ENCODE measurements at regions not wholly inside any gene's neighbourhood (a gene's known extent, or its start where the extent isn't known, plus 50 kb on each side); places are given as distances from the start of the nearest gene placed in this dataset.
A peak's percentile ranks its signal among the peaks of the same experiment; 100 is the strongest.

DNA sequence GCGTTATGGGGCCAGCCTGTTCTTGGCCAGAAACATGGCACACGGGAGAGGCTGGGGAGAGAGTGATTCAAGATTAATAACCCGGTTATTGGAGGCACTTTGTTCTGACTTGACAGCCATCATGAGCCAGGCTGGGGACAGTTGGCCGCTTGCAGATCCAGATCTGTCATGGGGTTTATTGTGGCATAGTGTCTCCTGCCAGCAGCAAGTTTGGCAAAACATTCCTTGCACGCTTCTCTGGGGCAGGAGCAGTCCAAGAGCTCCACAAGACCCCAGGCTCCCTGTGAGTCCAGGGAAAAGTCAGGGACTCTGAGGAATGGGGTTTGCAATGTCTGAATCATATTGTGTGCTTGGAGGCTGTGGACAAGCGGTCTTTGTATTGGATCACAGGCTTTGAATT, 270.4 kb downstream of the MIAT start:
- TF ChIP-seq, protein P1, sequence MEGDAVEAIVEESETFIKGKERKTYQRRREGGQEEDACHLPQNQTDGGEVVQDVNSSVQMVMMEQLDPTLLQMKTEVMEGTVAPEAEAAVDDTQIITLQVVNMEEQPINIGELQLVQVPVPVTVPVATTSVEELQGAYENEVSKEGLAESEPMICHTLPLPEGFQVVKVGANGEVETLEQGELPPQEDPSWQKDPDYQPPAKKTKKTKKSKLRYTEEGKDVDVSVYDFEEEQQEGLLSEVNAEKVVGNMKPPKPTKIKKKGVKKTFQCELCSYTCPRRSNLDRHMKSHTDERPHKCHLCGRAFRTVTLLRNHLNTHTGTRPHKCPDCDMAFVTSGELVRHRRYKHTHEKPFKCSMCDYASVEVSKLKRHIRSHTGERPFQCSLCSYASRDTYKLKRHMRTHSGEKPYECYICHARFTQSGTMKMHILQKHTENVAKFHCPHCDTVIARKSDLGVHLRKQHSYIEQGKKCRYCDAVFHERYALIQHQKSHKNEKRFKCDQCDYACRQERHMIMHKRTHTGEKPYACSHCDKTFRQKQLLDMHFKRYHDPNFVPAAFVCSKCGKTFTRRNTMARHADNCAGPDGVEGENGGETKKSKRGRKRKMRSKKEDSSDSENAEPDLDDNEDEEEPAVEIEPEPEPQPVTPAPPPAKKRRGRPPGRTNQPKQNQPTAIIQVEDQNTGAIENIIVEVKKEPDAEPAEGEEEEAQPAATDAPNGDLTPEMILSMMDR (IDR thresholded peaks at IDR 0.05) = no peak
- peak overlapping the region; percentile 39 to 64 for H3K27ac ChIP-seq

DNA sequence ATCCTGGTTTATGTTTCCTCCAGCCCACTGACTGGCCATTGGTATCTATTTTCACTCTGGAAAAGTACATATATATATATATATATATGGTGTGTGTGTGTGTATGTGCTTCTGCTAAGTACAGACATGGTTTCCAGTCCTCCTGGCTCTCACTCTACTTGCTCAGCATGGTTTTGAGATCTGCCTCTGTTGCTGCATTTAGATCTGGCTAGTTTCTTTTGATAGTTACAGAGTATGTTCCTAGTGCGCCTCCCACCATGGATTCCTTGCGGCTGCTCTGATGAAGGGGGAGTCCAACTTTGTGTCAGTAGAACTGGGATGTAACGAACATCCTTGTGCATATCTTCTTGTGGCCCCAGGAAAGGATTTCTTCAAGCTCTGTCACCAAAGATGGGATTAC, 274.1 kb downstream of the MIAT start:
- no peak overlapping the region for H3K27ac ChIP-seq

More for the DNA sequence above, 270.4 kb downstream of the MIAT start:
- Histone ChIP-seq H3K36me3 (no peaks in the 10 kb centered on the region), H3K4me3 (no peak overlapping the region), H3K9me3 (no peaks in the 10 kb centered on the region), H3K4me1 (peaks cover 0 to 4% of the 10 kb centered on the region in 2 donors), H3K27me3 (no peaks in the 10 kb centered on the region)
- no peak for DNase-seq (ENCODE audit: low spot score in 2 of 2)
- intact Hi-C loops (cut with DNase I) = no loop called here

GRCh38 chr22:26933105-26933590, 275.8 kb downstream of the MIAT start:
- H3K27ac ChIP-seq = no peak overlapping the region
- no peaks in the 10 kb centered on the region for H3K27me3 ChIP-seq
- no peaks in the 10 kb centered on the region for H3K9me3 ChIP-seq
- no peak overlapping the region for H3K4me3 ChIP-seq
- TF ChIP-seq, protein P1 (IDR thresholded peaks at IDR 0.05) = no peak
- no peaks in the 10 kb centered on the region for H3K4me1 ChIP-seq
- DNase-seq (ENCODE audit: low spot score in 2 of 2) = no peak
- intact Hi-C loops (cut with DNase I) = no loop called here
- H3K36me3 ChIP-seq = no peaks in the 10 kb centered on the region

More for the DNA sequence above, 274.1 kb downstream of the MIAT start:
- Histone ChIP-seq H3K9me3 (no peaks in the 10 kb centered on the region), H3K36me3 (no peaks in the 10 kb centered on the region), H3K4me1 (peaks cover 0 to 4% of the 10 kb centered on the region in 2 donors), H3K4me3 (no peak overlapping the region), H3K27me3 (no peaks in the 10 kb centered on the region)
- TF ChIP-seq, protein P1 (IDR thresholded peaks at IDR 0.05) = no peak
- intact Hi-C loops (cut with DNase I) = no loop called here
- DNase-seq (ENCODE audit: low spot score in 2 of 2) = no peak

GRCh38 chr22:26937213-26937612, 279.8 kb downstream of the MIAT start:
- TF ChIP-seq, protein P1 (IDR thresholded peaks at IDR 0.05) = no peak
- Histone ChIP-seq H3K27ac (no peak overlapping the region), H3K36me3 (no peaks in the 10 kb centered on the region), H3K27me3 (no peaks in the 10 kb centered on the region), H3K9me3 (no peaks in the 10 kb centered on the region), H3K4me1 (no peaks in the 10 kb centered on the region), H3K4me3 (no peak overlapping the region)
- intact Hi-C loops (cut with DNase I) = no loop called here
- DNase-seq (ENCODE audit: low spot score in 2 of 2) = no peak

- TF ChIP-seq, protein P1 (IDR thresholded peaks at IDR 0.05) = no peak
- no peaks in the 10 kb centered on the region for H3K27me3 ChIP-seq
- H3K36me3 ChIP-seq = no peaks in the 10 kb centered on the region
- H3K27ac ChIP-seq = no peak overlapping the region
- H3K9me3 ChIP-seq = no peaks in the 10 kb centered on the region
- intact Hi-C loops (cut with DNase I) = no loop called here
- no peak for DNase-seq (ENCODE audit: low spot score in 2 of 2)
- H3K4me1 ChIP-seq = no peaks in the 10 kb centered on the region
- no peak overlapping the region for H3K4me3 ChIP-seq
Measured at GRCh38 chr22:26939466-26939865, 282.1 kb downstream of the MIAT start.
